ENCODE measurements at regions not wholly inside any gene's neighbourhood (a gene's known extent, or its start where the extent isn't known, plus 50 kb on each side); places are given as distances from the start of the nearest gene placed in this dataset.

- no peak overlapping the region for H3K27ac Mint-ChIP-seq
- intact Hi-C loops (cut with micrococcal nuclease): no loop called here
- no peaks in the 10 kb centered on the region for H3K36me3 ChIP-seq (ENCODE audit: insufficient read depth, low read length)
- H3K36me3 Mint-ChIP-seq: no peaks in the 10 kb centered on the region
- no peak for DNase-seq
- no peaks in the 10 kb centered on the region for H3K4me1 ChIP-seq (ENCODE audit: insufficient read depth, low read length)
- H3K9me3 Mint-ChIP-seq: peaks cover 0 to 4% (median under 1%) of the 10 kb centered on the region in 8 donors
- no peak overlapping the region for H3K4me3 ChIP-seq (ENCODE audit: low read length in 2 of 2)
- H3K27me3 ChIP-seq (ENCODE audit: insufficient read depth, low read length): no peaks in the 10 kb centered on the region
- H3K27me3 Mint-ChIP-seq: no peaks in the 10 kb centered on the region
- H3K4me3 Mint-ChIP-seq: no peak overlapping the region
- no peaks in the 10 kb centered on the region for H3K4me1 Mint-ChIP-seq
- ChIA-PET POLR2A (ENCODE audit: partially characterized antibody) (no interaction called here), CTCF (ENCODE audit: partially characterized antibody) (no interaction called here)
- no peaks in the 10 kb centered on the region for H3K9me3 ChIP-seq (ENCODE audit: control insufficient read depth in 1 of 2, low read length in 2 of 2)
- no peak overlapping the region for H3K27ac ChIP-seq (ENCODE audit: low read depth, low read length)
These were observed 882.8 kb upstream of the SOX9 start for GRCh38 chr17:71237903-71238538.

- no peaks in the 10 kb centered on the region for H3K36me3 ChIP-seq (ENCODE audit: insufficient read depth, low read length)
- CTCF ChIA-PET (ENCODE audit: partially characterized antibody): no interaction called here
- Mint-ChIP-seq H3K4me1 (no peaks in the 10 kb centered on the region), H3K36me3 (no peaks in the 10 kb centered on the region), H3K9me3 (peaks cover 0 to 12% (median 7%) of the 10 kb centered on the region in 8 donors), H3K27me3 (no peaks in the 10 kb centered on the region), H3K27ac (no peak overlapping the region), H3K4me3 (no peak overlapping the region)
- POLR2A ChIA-PET (ENCODE audit: partially characterized antibody): no interaction called here
- DNase-seq: no peak
- H3K4me1 ChIP-seq (ENCODE audit: insufficient read depth, low read length): no peaks in the 10 kb centered on the region
- H3K27me3 ChIP-seq (ENCODE audit: insufficient read depth, low read length): no peaks in the 10 kb centered on the region
- no peak overlapping the region for H3K27ac ChIP-seq (ENCODE audit: low read depth, low read length)
- intact Hi-C loops (cut with micrococcal nuclease): no loop called here
- no peaks in the 10 kb centered on the region for H3K9me3 ChIP-seq (ENCODE audit: control insufficient read depth in 1 of 2, low read length in 2 of 2)
- no peak overlapping the region for H3K4me3 ChIP-seq (ENCODE audit: low read length in 2 of 2)
These were observed 873.3 kb upstream of the SOX9 start for GRCh38 chr17:71247441-71248015.

DNA sequence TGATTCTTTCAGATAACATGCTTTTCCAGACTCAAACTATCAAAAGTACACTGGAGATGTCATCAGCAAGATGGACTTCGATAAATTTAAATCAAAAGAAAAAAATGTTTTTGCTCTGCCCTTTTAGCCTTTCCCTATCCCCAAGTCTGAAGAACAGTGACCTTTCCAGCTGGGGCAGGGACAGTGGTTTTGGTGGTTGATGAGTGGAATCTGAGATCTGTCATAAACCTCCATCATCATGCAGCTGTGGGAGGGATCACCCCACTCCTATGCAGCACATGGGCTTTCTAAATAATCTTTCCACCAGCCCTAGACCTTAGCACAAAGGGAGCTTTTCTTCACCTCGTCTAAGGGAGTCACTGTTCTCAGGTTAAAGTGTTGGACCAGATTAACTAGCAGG is 869.5 kb upstream of the SOX9 start:
- Mint-ChIP-seq H3K4me1 (no peaks in the 10 kb centered on the region), H3K27ac (no peak overlapping the region), H3K4me3 (no peak overlapping the region), H3K9me3 (peaks cover 0 to 8% (median 2%) of the 10 kb centered on the region in 8 donors), H3K36me3 (no peaks in the 10 kb centered on the region), H3K27me3 (no peaks in the 10 kb centered on the region)
- no peak for DNase-seq
- Histone ChIP-seq H3K36me3 (ENCODE audit: insufficient read depth, low read length) (no peaks in the 10 kb centered on the region), H3K27ac (ENCODE audit: low read depth, low read length) (no peak overlapping the region), H3K9me3 (ENCODE audit: control insufficient read depth in 1 of 2, low read length in 2 of 2) (no peaks in the 10 kb centered on the region), H3K4me3 (ENCODE audit: low read length in 2 of 2) (no peak overlapping the region), H3K4me1 (ENCODE audit: insufficient read depth, low read length) (no peaks in the 10 kb centered on the region), H3K27me3 (ENCODE audit: insufficient read depth, low read length) (no peaks in the 10 kb centered on the region)
- CTCF ChIA-PET (ENCODE audit: partially characterized antibody): no interaction called here
- POLR2A ChIA-PET (ENCODE audit: partially characterized antibody): no interaction called here
- intact Hi-C loops (cut with micrococcal nuclease): no loop called here

- POLR2A ChIA-PET (ENCODE audit: partially characterized antibody): no interaction called here
- H3K27ac Mint-ChIP-seq: no peak overlapping the region
- peaks cover 0 to 10% (median 0%) of the 10 kb centered on the region in 8 donors for H3K9me3 Mint-ChIP-seq
- H3K27me3 Mint-ChIP-seq: no peaks in the 10 kb centered on the region
- no peaks in the 10 kb centered on the region for H3K4me1 Mint-ChIP-seq
- intact Hi-C loops (cut with micrococcal nuclease): no loop called here
- Histone ChIP-seq H3K4me1 (ENCODE audit: insufficient read depth, low read length) (no peaks in the 10 kb centered on the region), H3K27me3 (ENCODE audit: insufficient read depth, low read length) (no peaks in the 10 kb centered on the region), H3K9me3 (ENCODE audit: control insufficient read depth in 1 of 2, low read length in 2 of 2) (no peaks in the 10 kb centered on the region), H3K36me3 (ENCODE audit: insufficient read depth, low read length) (no peaks in the 10 kb centered on the region), H3K27ac (ENCODE audit: low read depth, low read length) (no peak overlapping the region), H3K4me3 (ENCODE audit: low read length in 2 of 2) (no peak overlapping the region)
- H3K4me3 Mint-ChIP-seq: no peak overlapping the region
- H3K36me3 Mint-ChIP-seq: no peaks in the 10 kb centered on the region
- no peak for DNase-seq
- CTCF ChIA-PET (ENCODE audit: partially characterized antibody): no interaction called here
These were observed 868.9 kb upstream of the SOX9 start for GRCh38 chr17:71251951-71252350.

DNA sequence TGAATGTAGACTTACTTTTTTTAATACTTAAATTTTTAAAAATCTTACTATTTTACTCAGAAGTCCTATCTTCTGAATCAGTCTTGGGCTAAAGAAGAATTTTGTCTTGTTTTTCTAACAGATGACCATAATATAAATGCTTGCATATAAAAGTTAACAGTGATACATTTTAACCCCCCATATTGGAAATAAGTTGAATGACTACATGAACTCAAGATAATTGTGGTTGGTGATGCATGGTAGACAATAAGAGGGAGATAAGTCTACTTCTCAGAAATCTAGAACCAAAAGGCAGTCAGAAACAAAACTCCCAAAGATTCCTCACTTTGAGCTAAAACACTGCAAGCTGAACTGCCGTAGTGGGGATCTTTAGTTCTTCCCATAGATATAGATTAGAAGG is 868.4 kb upstream of the SOX9 start:
- no peak overlapping the region for H3K4me3 ChIP-seq (ENCODE audit: low read length in 2 of 2)
- Mint-ChIP-seq H3K27me3 (no peaks in the 10 kb centered on the region), H3K9me3 (peaks cover 0 to 7% (median 0%) of the 10 kb centered on the region in 8 donors), H3K36me3 (no peaks in the 10 kb centered on the region), H3K4me1 (no peaks in the 10 kb centered on the region), H3K27ac (no peak overlapping the region), H3K4me3 (no peak overlapping the region)
- H3K9me3 ChIP-seq (ENCODE audit: control insufficient read depth in 1 of 2, low read length in 2 of 2): no peaks in the 10 kb centered on the region
- no peak overlapping the region for H3K27ac ChIP-seq (ENCODE audit: low read depth, low read length)
- POLR2A ChIA-PET (ENCODE audit: partially characterized antibody): no interaction called here
- CTCF ChIA-PET (ENCODE audit: partially characterized antibody): no interaction called here
- no peaks in the 10 kb centered on the region for H3K36me3 ChIP-seq (ENCODE audit: insufficient read depth, low read length)
- H3K27me3 ChIP-seq (ENCODE audit: insufficient read depth, low read length): no peaks in the 10 kb centered on the region
- no peaks in the 10 kb centered on the region for H3K4me1 ChIP-seq (ENCODE audit: insufficient read depth, low read length)
- intact Hi-C loops (cut with micrococcal nuclease): no loop called here
- DNase-seq: no peak

DNA sequence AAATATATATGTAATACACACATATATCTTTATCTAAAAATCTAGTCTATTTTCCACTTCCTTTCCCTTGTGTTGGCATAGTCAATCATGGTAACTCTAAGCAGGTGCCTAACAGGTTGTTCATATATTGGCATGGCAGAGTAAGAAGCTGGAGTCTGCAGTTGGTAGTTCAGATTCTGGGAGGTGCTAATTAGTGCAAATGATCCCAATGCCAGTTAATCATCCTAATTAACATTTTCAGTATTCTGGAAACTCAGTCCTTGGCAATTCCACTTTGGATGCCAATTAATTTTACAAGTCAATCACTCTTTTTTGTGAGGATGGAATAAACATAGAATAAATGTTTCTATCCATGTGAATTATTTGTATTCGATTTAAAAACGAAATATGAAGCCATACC is 863.7 kb upstream of the SOX9 start:
- H3K4me1 Mint-ChIP-seq: no peaks in the 10 kb centered on the region
- no peak overlapping the region for H3K27ac Mint-ChIP-seq
- no peak for DNase-seq
- H3K4me1 ChIP-seq (ENCODE audit: insufficient read depth, low read length): no peaks in the 10 kb centered on the region
- no peaks in the 10 kb centered on the region for H3K36me3 Mint-ChIP-seq
- ChIA-PET CTCF (ENCODE audit: partially characterized antibody) (no interaction called here), POLR2A (ENCODE audit: partially characterized antibody) (no interaction called here)
- H3K36me3 ChIP-seq (ENCODE audit: insufficient read depth, low read length): no peaks in the 10 kb centered on the region
- H3K4me3 ChIP-seq (ENCODE audit: low read length in 2 of 2): no peak overlapping the region
- H3K27ac ChIP-seq (ENCODE audit: low read depth, low read length): no peak overlapping the region
- H3K9me3 Mint-ChIP-seq: peaks cover 0 to 8% (median 2%) of the 10 kb centered on the region in 8 donors
- no peak overlapping the region for H3K4me3 Mint-ChIP-seq
- H3K27me3 Mint-ChIP-seq: no peaks in the 10 kb centered on the region
- intact Hi-C loops (cut with micrococcal nuclease): no loop called here
- no peaks in the 10 kb centered on the region for H3K27me3 ChIP-seq (ENCODE audit: insufficient read depth, low read length)
- H3K9me3 ChIP-seq (ENCODE audit: control insufficient read depth in 1 of 2, low read length in 2 of 2): no peaks in the 10 kb centered on the region

GRCh38 chr17:71260366-71260940 is 860.4 kb upstream of the SOX9 start:
- Histone ChIP-seq H3K9me3 (ENCODE audit: control insufficient read depth in 1 of 2, low read length in 2 of 2) (no peaks in the 10 kb centered on the region), H3K27me3 (ENCODE audit: insufficient read depth, low read length) (no peaks in the 10 kb centered on the region), H3K4me3 (ENCODE audit: low read length in 2 of 2) (no peak overlapping the region), H3K36me3 (ENCODE audit: insufficient read depth, low read length) (no peaks in the 10 kb centered on the region), H3K4me1 (ENCODE audit: insufficient read depth, low read length) (no peaks in the 10 kb centered on the region), H3K27ac (ENCODE audit: low read depth, low read length) (no peak overlapping the region)
- intact Hi-C loops (cut with micrococcal nuclease): no loop called here
- no peak for DNase-seq
- Mint-ChIP-seq H3K4me1 (no peaks in the 10 kb centered on the region), H3K36me3 (no peaks in the 10 kb centered on the region), H3K27ac (no peak overlapping the region), H3K9me3 (peaks cover 0 to 12% (median 6%) of the 10 kb centered on the region in 8 donors), H3K27me3 (no peaks in the 10 kb centered on the region), H3K4me3 (no peak overlapping the region)
- CTCF ChIA-PET (ENCODE audit: partially characterized antibody): no interaction called here
- POLR2A ChIA-PET (ENCODE audit: partially characterized antibody): no interaction called here

Data from CD4-positive, alpha-beta memory T cell (primary cell).